ENCODE measurements at regions not wholly inside any gene's neighbourhood (a gene's known extent, or its start where the extent isn't known, plus 50 kb on each side); places are given as distances from the start of the nearest gene placed in this dataset.

DNA sequence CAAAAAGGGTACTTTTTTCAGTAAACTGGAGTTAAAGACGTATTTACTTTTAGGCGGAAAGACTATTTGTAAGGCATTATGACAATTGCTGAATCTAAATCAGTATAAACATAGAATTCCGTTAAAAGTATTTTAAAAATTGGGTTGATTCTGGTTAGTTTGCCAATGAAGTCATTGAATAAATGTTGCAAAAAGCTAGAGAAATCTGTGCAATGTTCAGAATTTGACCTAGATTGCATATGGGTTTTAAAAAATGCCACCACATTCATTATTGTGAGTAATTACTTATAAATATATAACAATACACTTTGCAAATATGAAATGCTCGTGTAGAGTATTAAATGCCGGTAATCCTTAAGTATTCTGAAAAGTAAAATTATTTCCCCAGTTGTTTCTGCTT is 116.5 kb upstream of the EEF1E1 start:
- H3K9ac ChIP-seq (ENCODE audit: control insufficient read depth, insufficient read depth, low read length) = no peak overlapping the region
- no peaks in the 10 kb centered on the region for H4K20me1 ChIP-seq (ENCODE audit: control insufficient read depth, insufficient read depth)
- no peak overlapping the region for H2AFZ ChIP-seq (ENCODE audit: control insufficient read depth, low read depth, low read length)
- in situ Hi-C loops (cut with MboI) (no loop called here), intact Hi-C loops (cut with micrococcal nuclease; ENCODE audit: unreplicated experiment) (loop anchor here (1.0 to 5.0 kb wide), 4 partner anchors 88 to 497 kb away; partner anchors contain the start of gene BLOC1S5)
- ATAC-seq (no peak), DNase-seq (ENCODE audit: low read depth, low spot score) (no peak), FAIRE-seq (no peak)
- no peak overlapping the region for H3K4me2 ChIP-seq (ENCODE audit: control insufficient read depth, insufficient read depth)
- H3K9me3 ChIP-seq (replicated peaks; ENCODE audit: control insufficient read depth, insufficient read depth, low read length) = no peaks in the 10 kb centered on the region
- H3K27ac ChIP-seq (ENCODE audit: control insufficient read depth, insufficient read depth) = no peak overlapping the region
- ChIA-PET POLR2A (no interaction called here), RAD21 (ENCODE audit: unreplicated experiment) (interaction anchor here (0.6 to 4.7 kb wide), 18 partner anchors 10 to 496 kb away, joined by 3 to 203 read pairs (median 5); no protein-coding TSS in a partner anchor), SMC1A (ENCODE audit: uncharacterized antibody, unreplicated experiment) (interaction anchor here (0.6 to 3.2 kb wide), 36 partner anchors 8 to 941 kb away, joined by 3 to 147 read pairs (median 4); partner anchors contain the start of genes BLOC1S5 and EEF1E1), CTCF (interaction anchor here (0.7 to 6.4 kb wide), 50 partner anchors 8 to 563 kb away, joined by 3 to 335 read pairs (median 4); partner anchors contain the start of genes BLOC1S5, BMP6 and EEF1E1)
- no TSS peak for BruUV-seq (replicated peaks)
- H3K27me3 ChIP-seq (replicated peaks in 1 of 2; ENCODE audit: control insufficient read depth in 2 of 2, insufficient read depth in 2 of 2, low read length in 1 of 2) = no peaks in the 10 kb centered on the region; a peak in 2 of 4 replicates
- H3K4me3 ChIP-seq = no peak overlapping the region
- no peaks in the 10 kb centered on the region for H3K79me2 ChIP-seq (ENCODE audit: control insufficient read depth, insufficient read depth, low read length)
- TF ChIP-seq NFYB (IDR thresholded peaks at IDR 0.05; ENCODE audit: insufficient read depth, low read depth, low read length) = no peak
- TF ChIP-seq, protein P1, sequence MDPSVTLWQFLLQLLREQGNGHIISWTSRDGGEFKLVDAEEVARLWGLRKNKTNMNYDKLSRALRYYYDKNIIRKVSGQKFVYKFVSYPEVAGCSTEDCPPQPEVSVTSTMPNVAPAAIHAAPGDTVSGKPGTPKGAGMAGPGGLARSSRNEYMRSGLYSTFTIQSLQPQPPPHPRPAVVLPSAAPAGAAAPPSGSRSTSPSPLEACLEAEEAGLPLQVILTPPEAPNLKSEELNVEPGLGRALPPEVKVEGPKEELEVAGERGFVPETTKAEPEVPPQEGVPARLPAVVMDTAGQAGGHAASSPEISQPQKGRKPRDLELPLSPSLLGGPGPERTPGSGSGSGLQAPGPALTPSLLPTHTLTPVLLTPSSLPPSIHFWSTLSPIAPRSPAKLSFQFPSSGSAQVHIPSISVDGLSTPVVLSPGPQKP (IDR thresholded peaks at IDR 0.05; ENCODE audit: low read depth, low read length) = no peak
- no peak for TF ChIP-seq ZNF274 (IDR thresholded peaks at IDR 0.05; ENCODE audit: insufficient read depth, insufficient read length)
- no peak for TF ChIP-seq ZSCAN29 (IDR thresholded peaks at IDR 0.05)
- no peak for TF ChIP-seq SUZ12 (IDR thresholded peaks at IDR 0.05; ENCODE audit: unreplicated experiment)
- TF ChIP-seq NR2C2 (IDR thresholded peaks at IDR 0.05; ENCODE audit: borderline replicate concordance, control insufficient read depth, insufficient read length, low read depth) = no peak
- no peak for TF ChIP-seq BRCA1 (IDR thresholded peaks at IDR 0.05; ENCODE audit: low read depth, low read length)
- no peak for TF ChIP-seq SMAD5 (IDR thresholded peaks at IDR 0.05; ENCODE audit: low read depth)
- TF ChIP-seq CHD4 (IDR thresholded peaks at IDR 0.05) = no peak
- TF ChIP-seq NFIC (IDR thresholded peaks at IDR 0.05; ENCODE audit: low read depth, low read length) = no peak
- TF ChIP-seq, protein P2, sequence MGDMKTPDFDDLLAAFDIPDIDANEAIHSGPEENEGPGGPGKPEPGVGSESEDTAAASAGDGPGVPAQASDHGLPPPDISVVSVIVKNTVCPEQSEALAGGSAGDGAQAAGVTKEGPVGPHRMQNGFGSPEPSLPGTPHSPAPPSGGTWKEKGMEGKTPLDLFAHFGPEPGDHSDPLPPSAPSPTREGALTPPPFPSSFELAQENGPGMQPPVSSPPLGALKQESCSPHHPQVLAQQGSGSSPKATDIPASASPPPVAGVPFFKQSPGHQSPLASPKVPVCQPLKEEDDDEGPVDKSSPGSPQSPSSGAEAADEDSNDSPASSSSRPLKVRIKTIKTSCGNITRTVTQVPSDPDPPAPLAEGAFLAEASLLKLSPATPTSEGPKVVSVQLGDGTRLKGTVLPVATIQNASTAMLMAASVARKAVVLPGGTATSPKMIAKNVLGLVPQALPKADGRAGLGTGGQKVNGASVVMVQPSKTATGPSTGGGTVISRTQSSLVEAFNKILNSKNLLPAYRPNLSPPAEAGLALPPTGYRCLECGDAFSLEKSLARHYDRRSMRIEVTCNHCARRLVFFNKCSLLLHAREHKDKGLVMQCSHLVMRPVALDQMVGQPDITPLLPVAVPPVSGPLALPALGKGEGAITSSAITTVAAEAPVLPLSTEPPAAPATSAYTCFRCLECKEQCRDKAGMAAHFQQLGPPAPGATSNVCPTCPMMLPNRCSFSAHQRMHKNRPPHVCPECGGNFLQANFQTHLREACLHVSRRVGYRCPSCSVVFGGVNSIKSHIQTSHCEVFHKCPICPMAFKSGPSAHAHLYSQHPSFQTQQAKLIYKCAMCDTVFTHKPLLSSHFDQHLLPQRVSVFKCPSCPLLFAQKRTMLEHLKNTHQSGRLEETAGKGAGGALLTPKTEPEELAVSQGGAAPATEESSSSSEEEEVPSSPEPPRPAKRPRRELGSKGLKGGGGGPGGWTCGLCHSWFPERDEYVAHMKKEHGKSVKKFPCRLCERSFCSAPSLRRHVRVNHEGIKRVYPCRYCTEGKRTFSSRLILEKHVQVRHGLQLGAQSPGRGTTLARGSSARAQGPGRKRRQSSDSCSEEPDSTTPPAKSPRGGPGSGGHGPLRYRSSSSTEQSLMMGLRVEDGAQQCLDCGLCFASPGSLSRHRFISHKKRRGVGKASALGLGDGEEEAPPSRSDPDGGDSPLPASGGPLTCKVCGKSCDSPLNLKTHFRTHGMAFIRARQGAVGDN (IDR thresholded peaks at IDR 0.05) = no peak
- no peak for TF ChIP-seq BMI1 (IDR thresholded peaks at IDR 0.05; ENCODE audit: borderline replicate concordance)
- H3K36me3 ChIP-seq (ENCODE audit: control insufficient read depth in 2 of 2, insufficient read depth in 2 of 2, low read length in 1 of 2) = no peaks in the 10 kb centered on the region
- H3K4me1 ChIP-seq (ENCODE audit: control insufficient read depth, insufficient read depth, low read length) = no peaks in the 10 kb centered on the region
- WGBS (ENCODE audit: insufficient coverage, insufficient replicate concordance, low lambda C conversion rate, missing lambda C conversion rate) = 37% methylated on average over 5 of the region's 5 CpGs
